MCF 10A (cell line): ENCODE measurements at regions not wholly inside any gene's neighbourhood (a gene's known extent, or its start where the extent isn't known, plus 50 kb on each side); places are given as distances from the start of the nearest gene placed in this dataset.

ENCODE experiments used
- BruUV-seq: library from RNA; stranded (reverse); fragments of 400-500 nt; replicated peaks from 2 replicates; lab custom pipeline; 2021; lab: Mats Ljungman, UMichigan
- CTCF ChIA-PET: fragments of 300-600 bp; sonication (Branson Sonifier 250); formaldehyde crosslinking; extraction: SDS; loops from one replicate; lab custom pipeline; 2021; ENCODE audit warnings: antibody characterized with exemption, inconsistent platforms; lab: Yijun Ruan, JAX
- POLR2A ChIA-PET: fragments of 300-600, 350-650 bp; sonication (Branson Sonifier 250); formaldehyde crosslinking; extraction: SDS; loops from one replicate; lab custom pipeline; 2020; ENCODE audit warnings: antibody characterized with exemption, inconsistent platforms; lab: Yijun Ruan, JAX
- DNase-seq: peaks from one replicate; pipeline ENCODE4 v3.0.0-alpha.2; 2018; ENCODE audit not compliant: unreplicated experiment
- H3K27ac Mint-ChIP-seq: one replicate; pipeline ENCODE4 v1.8.0; 2022; ENCODE audit warnings: mild to moderate bottlenecking, low read depth, mixed read lengths; ENCODE audit not compliant: unreplicated experiment
- H3K27me3 Mint-ChIP-seq: one replicate; pipeline ENCODE4 v1.8.0; 2022; ENCODE audit warnings: mixed read lengths; ENCODE audit not compliant: insufficient read depth, unreplicated experiment
- H3K36me3 Mint-ChIP-seq: one replicate; pipeline ENCODE4 v1.8.0; 2022; ENCODE audit warnings: mild to moderate bottlenecking, moderate library complexity, mixed read lengths; ENCODE audit not compliant: insufficient read depth, unreplicated experiment
- H3K4me1 Mint-ChIP-seq: one replicate; pipeline ENCODE4 v1.8.0; 2022; ENCODE audit warnings: mixed read lengths; ENCODE audit not compliant: insufficient read depth, unreplicated experiment
- H3K4me3 Mint-ChIP-seq: one replicate; pipeline ENCODE4 v1.8.0; 2022; ENCODE audit warnings: mild to moderate bottlenecking, moderate library complexity, mixed read lengths; ENCODE audit not compliant: unreplicated experiment
- H3K9me3 Mint-ChIP-seq: one replicate; pipeline ENCODE4 v1.8.0; 2022; ENCODE audit warnings: mixed read lengths; ENCODE audit not compliant: unreplicated experiment
- CTCF ChIP-seq: fragments of 200-600 bp; IDR thresholded peaks from one replicate; pipeline ENCODE4 v1.8.0; 2022; ENCODE audit warnings: antibody characterized with exemption, mild to moderate bottlenecking; ENCODE audit not compliant: unreplicated experiment
- intact Hi-C: fragments of 100-400 bp; cut with micrococcal nuclease; formaldehyde crosslinking; loops from 2 replicates; pipeline ENCODE4 v1.14.1; 2022

GRCh38 chr18:66769375-66769774 lies 165.5 kb upstream of the CDH19 start:
- no peaks in the 10 kb centered on the region for H3K36me3 Mint-ChIP-seq
- H3K27ac Mint-ChIP-seq = no peak overlapping the region
- H3K4me1 Mint-ChIP-seq = no peaks in the 10 kb centered on the region
- POLR2A ChIA-PET = no interaction called here
- BruUV-seq = no TSS peak
- no peak for DNase-seq
- H3K4me3 Mint-ChIP-seq = no peak overlapping the region
- no peaks in the 10 kb centered on the region for H3K9me3 Mint-ChIP-seq
- TF ChIP-seq CTCF = no peak
- CTCF ChIA-PET = no interaction called here
- intact Hi-C loops = no loop called here
- H3K27me3 Mint-ChIP-seq = peaks cover 12% of the 10 kb centered on the region

- no peak overlapping the region for H3K27ac Mint-ChIP-seq
- BruUV-seq = no TSS peak
- no peak for TF ChIP-seq CTCF
- DNase-seq = no peak
- CTCF ChIA-PET = no interaction called here
- intact Hi-C loops = no loop called here
- H3K4me1 Mint-ChIP-seq = no peaks in the 10 kb centered on the region
- POLR2A ChIA-PET = interaction anchor here (0.6 kb wide), 1 partner anchor 10 kb away, joined by 3 read pairs; no protein-coding TSS in a partner anchor
- H3K27me3 Mint-ChIP-seq = peaks cover 6% of the 10 kb centered on the region
- no peaks in the 10 kb centered on the region for H3K9me3 Mint-ChIP-seq
- H3K4me3 Mint-ChIP-seq = no peak overlapping the region
- H3K36me3 Mint-ChIP-seq = no peaks in the 10 kb centered on the region
Measured at GRCh38 chr18:66764230-66764629, 160.3 kb upstream of the CDH19 start.

- Mint-ChIP-seq H3K4me3 (no peak overlapping the region), H3K36me3 (no peaks in the 10 kb centered on the region), H3K4me1 (no peaks in the 10 kb centered on the region), H3K27me3 (no peaks in the 10 kb centered on the region), H3K9me3 (no peaks in the 10 kb centered on the region), H3K27ac (no peak overlapping the region)
- intact Hi-C loops = no loop called here
- TF ChIP-seq CTCF = no peak
- DNase-seq = no peak
- ChIA-PET CTCF (interaction anchor here (0.7 to 1.3 kb wide), 3 partner anchors 9 to 218 kb away, joined by 3 read pairs; no protein-coding TSS in a partner anchor), POLR2A (interaction anchor here (1.2 kb wide), 1 partner anchor 9 kb away, joined by 3 read pairs; no protein-coding TSS in a partner anchor)
- BruUV-seq = no TSS peak
Measured at GRCh38 chr18:66761166-66761565, 157.3 kb upstream of the CDH19 start.

GRCh38 chr18:66760559-66760958 lies 156.7 kb upstream of the CDH19 start:
- Mint-ChIP-seq H3K36me3 (no peaks in the 10 kb centered on the region), H3K27ac (no peak overlapping the region), H3K4me3 (no peak overlapping the region), H3K27me3 (no peaks in the 10 kb centered on the region), H3K4me1 (no peaks in the 10 kb centered on the region), H3K9me3 (no peaks in the 10 kb centered on the region)
- ChIA-PET CTCF (no interaction called here), POLR2A (no interaction called here)
- no peak for DNase-seq
- TF ChIP-seq CTCF = no peak
- intact Hi-C loops = no loop called here
- BruUV-seq = no TSS peak
